ENCODE measurements at regions not wholly inside any gene's neighbourhood (a gene's known extent, or its start where the extent isn't known, plus 50 kb on each side); places are given as distances from the start of the nearest gene placed in this dataset.

GRCh38 chr12:14307004-14307403 is 58.5 kb upstream of the ATF7IP start:
- Histone ChIP-seq H2AFZ (no peak overlapping the region), H3K4me1 (ENCODE audit: insufficient read depth) (no peaks in the 10 kb centered on the region), H3K4me2 (no peak overlapping the region), H3K27me3 (ENCODE audit: insufficient read depth) (no peaks in the 10 kb centered on the region), H3K36me3 (ENCODE audit: insufficient read depth) (no peaks in the 10 kb centered on the region), H3F3A (replicated peaks; ENCODE audit: low read depth) (no peaks in the 10 kb centered on the region), H3K27ac (ENCODE audit: low read depth) (no peak overlapping the region), H3K79me2 (replicated peaks; ENCODE audit: insufficient read depth) (no peaks in the 10 kb centered on the region), H4K20me1 (replicated peaks; ENCODE audit: insufficient read depth) (no peaks in the 10 kb centered on the region), H3K4me3 (no peak overlapping the region), H3K9me2 (ENCODE audit: insufficient read depth) (no peaks in the 10 kb centered on the region)
- Mint-ChIP-seq H3K4me1 (no peaks in the 10 kb centered on the region), H3K27me3 (ENCODE audit: insufficient read depth, low read depth, poor library complexity) (no peaks in the 10 kb centered on the region), H3K36me3 (ENCODE audit: low read depth) (no peaks in the 10 kb centered on the region), H3K27ac (no peak overlapping the region), H3K4me3 (no peak overlapping the region), H3K9me3 (peaks cover 3% of the 10 kb centered on the region; the same call in 1 of the 3 replicates)
- DNase-seq (ENCODE audit: low spot score) (no peak), ATAC-seq (no peak)
- TF ChIP-seq JUNB (IDR thresholded peaks at IDR 0.05; ENCODE audit: unreplicated experiment) (no peak), STAT1 (IDR thresholded peaks at IDR 0.05; ENCODE audit: unreplicated experiment) (no peak), ZNF331 (CRISPR knock-in tag; IDR thresholded peaks at IDR 0.05; ENCODE audit: low read depth) (no peak), ZNF462 (CRISPR knock-in tag; IDR thresholded peaks at IDR 0.05) (no peak), ZNF114 (CRISPR knock-in tag; IDR thresholded peaks at IDR 0.05) (no peak), EZH2phosphoT487 (IDR thresholded peaks at IDR 0.05; ENCODE audit: unreplicated experiment) (no peak)
- TF ChIP-seq, protein P1, sequence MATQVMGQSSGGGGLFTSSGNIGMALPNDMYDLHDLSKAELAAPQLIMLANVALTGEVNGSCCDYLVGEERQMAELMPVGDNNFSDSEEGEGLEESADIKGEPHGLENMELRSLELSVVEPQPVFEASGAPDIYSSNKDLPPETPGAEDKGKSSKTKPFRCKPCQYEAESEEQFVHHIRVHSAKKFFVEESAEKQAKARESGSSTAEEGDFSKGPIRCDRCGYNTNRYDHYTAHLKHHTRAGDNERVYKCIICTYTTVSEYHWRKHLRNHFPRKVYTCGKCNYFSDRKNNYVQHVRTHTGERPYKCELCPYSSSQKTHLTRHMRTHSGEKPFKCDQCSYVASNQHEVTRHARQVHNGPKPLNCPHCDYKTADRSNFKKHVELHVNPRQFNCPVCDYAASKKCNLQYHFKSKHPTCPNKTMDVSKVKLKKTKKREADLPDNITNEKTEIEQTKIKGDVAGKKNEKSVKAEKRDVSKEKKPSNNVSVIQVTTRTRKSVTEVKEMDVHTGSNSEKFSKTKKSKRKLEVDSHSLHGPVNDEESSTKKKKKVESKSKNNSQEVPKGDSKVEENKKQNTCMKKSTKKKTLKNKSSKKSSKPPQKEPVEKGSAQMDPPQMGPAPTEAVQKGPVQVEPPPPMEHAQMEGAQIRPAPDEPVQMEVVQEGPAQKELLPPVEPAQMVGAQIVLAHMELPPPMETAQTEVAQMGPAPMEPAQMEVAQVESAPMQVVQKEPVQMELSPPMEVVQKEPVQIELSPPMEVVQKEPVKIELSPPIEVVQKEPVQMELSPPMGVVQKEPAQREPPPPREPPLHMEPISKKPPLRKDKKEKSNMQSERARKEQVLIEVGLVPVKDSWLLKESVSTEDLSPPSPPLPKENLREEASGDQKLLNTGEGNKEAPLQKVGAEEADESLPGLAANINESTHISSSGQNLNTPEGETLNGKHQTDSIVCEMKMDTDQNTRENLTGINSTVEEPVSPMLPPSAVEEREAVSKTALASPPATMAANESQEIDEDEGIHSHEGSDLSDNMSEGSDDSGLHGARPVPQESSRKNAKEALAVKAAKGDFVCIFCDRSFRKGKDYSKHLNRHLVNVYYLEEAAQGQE (IDR thresholded peaks at IDR 0.05; ENCODE audit: unreplicated experiment) = no peak

Data from GM23338 (cell line).